ENCODE measurements at regions not wholly inside any gene's neighbourhood (a gene's known extent, or its start where the extent isn't known, plus 50 kb on each side); places are given as distances from the start of the nearest gene placed in this dataset.

GRCh38 chr22:27662359-27663301 is 138.9 kb downstream of the MN1 start:
- DNase-seq = peak; percentile 71

GRCh38 chr22:27663812-27664211 is 137.7 kb downstream of the MN1 start:
- no peak for DNase-seq

GRCh38 chr22:27666272-27666997 is 135.1 kb downstream of the MN1 start:
- DNase-seq = no peak

GRCh38 chr22:27667121-27667843 is 134.3 kb downstream of the MN1 start:
- peak; percentile 77 for DNase-seq

GRCh38 chr22:27668828-27669797 is 132.4 kb downstream of the MN1 start:
- DNase-seq = peak; percentile 78

DNA sequence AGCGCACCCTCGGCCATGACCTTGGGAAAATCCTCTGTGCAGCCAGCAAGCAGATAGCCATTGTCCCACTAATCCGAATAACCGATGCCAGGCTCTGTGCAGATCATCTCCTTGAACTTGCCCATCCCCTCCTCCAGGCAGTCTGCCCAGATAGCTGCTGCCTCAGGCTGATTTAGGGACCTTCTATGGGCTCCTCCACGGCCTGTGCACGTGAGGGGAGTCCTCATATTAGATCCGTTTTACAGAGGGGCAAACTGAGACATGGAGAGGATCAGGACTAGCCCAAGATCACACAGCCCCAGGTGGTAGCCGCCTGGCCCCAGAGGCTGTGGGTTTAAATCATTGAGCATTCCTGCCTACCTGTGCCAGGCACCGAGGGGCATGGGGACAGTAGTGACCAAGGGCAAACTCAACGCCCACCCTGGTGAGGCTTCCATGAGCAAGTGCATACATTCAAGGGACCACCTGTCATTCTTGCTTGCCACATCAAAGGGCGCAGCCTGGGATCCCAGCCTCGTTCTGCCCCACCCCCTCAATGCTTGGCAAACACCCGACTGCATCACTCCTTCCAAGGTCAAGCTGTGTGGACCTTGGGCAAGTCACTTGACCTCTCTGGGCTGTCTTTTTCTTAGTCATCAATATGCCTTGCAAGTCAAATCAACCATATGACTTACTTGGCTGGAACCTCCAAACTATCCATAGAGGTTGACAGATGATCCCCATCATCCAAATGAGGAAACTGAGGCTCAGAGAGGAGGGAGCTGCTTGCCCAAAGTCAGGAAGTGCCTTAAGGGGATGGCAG is 131.6 kb downstream of the MN1 start:
- DNase-seq = no peak

DNA sequence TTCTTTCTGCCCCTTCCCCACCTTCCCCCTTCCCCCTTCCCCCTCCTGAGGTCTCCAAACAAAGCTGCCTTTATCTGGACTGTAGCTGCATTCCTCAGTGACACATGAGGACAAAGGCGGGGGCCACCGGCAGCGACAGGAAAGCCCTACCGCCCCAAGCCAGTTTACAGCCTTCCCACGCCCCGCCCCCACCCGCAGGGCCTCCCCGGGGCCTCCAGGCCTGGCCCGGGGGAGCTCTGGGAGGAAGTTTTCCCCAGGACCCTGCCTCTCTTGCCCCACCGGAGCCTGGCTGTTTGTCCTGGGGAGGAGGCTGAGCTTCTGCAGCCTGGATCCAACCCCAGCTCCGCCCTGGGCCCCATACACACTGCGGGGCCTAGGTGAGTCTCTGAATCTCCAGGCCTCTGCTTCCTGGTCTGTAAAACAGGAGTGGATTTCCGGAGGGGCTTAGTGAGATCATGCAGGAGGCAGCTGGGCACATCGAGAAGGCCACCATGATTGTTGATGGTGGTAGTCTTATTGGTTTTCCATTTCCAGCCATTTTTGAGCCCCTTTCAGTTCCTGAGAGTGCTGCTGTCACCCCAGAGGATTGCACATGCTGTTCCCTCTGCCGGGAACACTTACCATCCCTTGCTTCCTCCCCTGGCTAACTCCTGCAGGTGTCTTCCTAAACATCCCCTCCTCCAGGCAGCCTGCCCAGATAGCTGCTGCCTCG is 130.7 kb downstream of the MN1 start:
- DNase-seq = peak; percentile 51

- no peak for DNase-seq
Observed at GRCh38 chr22:27671413-27671935, 130.1 kb downstream of the MN1 start.

GRCh38 chr22:27672721-27673418 is 128.7 kb downstream of the MN1 start:
- no peak for DNase-seq

GRCh38 chr22:27673839-27674238 is 127.7 kb downstream of the MN1 start:
- no peak for DNase-seq

DNA sequence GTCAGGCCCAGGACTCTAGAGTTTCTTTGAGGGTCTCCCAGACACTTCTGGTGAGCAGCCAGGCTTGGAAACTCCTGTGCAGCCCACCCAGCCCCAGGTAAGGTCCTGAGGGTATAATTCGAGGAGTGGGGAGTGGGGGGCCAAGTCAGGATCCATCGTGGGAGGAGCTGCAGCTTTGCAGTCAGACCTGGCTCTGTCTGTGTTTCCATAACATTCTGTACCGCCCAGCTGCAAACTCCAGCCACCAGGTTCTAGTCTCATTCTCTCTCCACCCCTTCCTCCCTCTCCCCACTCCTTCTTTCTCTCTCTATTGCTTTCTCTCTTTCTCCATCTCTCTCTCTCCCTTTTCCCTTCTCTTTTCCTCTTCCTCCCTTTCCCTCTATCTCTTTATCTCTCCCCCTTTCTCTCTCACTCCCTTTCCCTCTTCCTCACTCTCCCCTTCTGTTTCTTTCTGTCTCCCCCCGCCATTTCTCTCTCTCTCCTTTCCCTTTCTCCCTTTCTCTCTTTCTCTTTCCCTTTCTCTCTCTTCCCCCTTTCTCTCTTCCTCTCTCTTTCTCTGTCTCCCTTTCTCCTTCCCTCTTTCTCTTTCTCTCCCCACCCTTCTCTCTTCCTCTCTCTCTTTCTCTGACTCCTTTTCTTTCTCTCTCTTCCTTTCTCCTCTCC is 127.2 kb downstream of the MN1 start:
- DNase-seq = no peak

- DNase-seq = no peak
Observed at GRCh38 chr22:27676545-27677213, 124.9 kb downstream of the MN1 start.

- no peak for DNase-seq
Observed at GRCh38 chr22:27677905-27678458, 123.6 kb downstream of the MN1 start.

- no peak for DNase-seq
Observed at GRCh38 chr22:27679176-27679575, 122.4 kb downstream of the MN1 start.

DNA sequence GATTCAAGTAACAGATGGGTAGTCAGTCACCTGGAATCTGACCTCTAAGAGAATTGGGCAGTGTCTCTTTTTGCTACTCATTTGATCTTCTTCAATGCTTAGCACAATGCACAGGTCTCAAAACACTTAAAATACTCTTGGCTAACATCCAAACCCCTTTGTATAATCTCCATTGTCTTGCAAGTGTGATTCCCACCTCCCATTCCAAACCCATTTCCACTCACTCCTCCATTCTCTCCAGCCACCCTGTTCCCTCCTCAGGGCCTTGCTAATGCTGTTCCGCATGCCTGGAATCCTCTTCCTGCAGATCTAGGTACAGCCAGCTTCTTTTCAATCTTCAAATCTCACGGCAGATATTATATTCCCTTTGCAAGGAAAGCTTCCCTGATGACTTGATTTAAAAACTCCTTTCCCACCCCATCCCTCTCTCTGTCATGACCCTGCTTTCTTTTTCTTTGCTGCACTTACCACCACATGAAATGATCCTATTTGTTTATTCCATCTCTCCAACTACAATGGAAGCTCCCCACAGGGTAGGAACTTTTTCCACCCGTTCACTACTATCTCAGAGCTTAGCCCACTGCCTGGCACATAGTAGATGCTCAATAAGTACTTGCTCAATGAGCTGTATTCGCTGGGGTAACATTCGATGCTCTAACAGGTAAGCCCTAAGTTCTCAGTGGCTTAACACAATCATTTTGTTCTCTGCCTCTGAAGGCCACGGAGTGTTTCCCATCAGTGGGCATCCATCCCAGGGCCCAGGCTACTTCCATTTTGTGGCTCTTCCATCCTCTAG is 121.7 kb downstream of the MN1 start:
- no peak for DNase-seq

DNA sequence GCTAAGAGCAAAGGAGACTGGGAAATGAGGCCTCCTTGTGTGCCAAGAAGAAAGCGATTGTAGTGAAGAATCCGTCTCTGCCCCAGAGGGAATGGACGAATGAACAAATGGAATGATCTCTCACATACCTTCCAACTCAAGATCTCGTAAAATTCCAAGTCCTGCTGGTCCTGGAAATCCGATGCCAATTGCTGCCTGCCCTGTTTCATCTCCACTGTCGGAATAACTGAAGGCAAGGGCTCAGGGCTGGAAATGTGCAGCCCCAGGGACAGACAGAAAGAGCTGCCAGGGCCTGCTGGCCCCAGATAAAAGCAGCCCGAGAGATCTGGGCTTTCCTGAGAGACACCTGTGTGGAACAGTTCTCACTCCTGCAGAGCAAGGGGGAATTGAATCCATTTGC is 120.9 kb downstream of the MN1 start:
- no peak for DNase-seq

- no peak for DNase-seq
Observed at GRCh38 chr22:27681037-27681436, 120.5 kb downstream of the MN1 start.

All from right hindlimb (tissue), 1 donor.